Choroid plexus epithelial cell (primary cell): ENCODE measurements at regions not wholly inside any gene's neighbourhood (a gene's known extent, or its start where the extent isn't known, plus 50 kb on each side); places are given as distances from the start of the nearest gene placed in this dataset.

Source experiments
- DNase-seq: peaks from one replicate; pipeline ENCODE4 v3.0.0-alpha.2; 2010; ENCODE audit warnings: low read depth
- H3K4me3 ChIP-seq: 2 replicates; pipeline ENCODE4 v1.5.1; 2011; ENCODE audit warnings: low read depth, mild to moderate bottlenecking, control low read depth, low read length, moderate library complexity
- CTCF ChIP-seq: conservative IDR thresholded peaks from 2 replicates; pipeline ENCODE4 v1.5.1; 2011; ENCODE audit warnings: low read depth, mild to moderate bottlenecking, control low read depth, inconsistent platforms, low read length, moderate library complexity

GRCh38 chr1:98073823-98074222 is 153.0 kb upstream of the DPYD start:
- TF ChIP-seq CTCF = no peak
- no peak overlapping the region for H3K4me3 ChIP-seq
- no peak for DNase-seq

- TF ChIP-seq CTCF = no peak
- no peak for DNase-seq
These were observed 152.3 kb upstream of the DPYD start for GRCh38 chr1:98073106-98073505.

GRCh38 chr1:98072047-98072446 is 151.2 kb upstream of the DPYD start:
- DNase-seq = no peak
- H3K4me3 ChIP-seq = no peak overlapping the region
- no peak for TF ChIP-seq CTCF

More at GRCh38 chr1:98073106-98073505, 152.3 kb upstream of the DPYD start:
- no peak overlapping the region for H3K4me3 ChIP-seq

- TF ChIP-seq CTCF = no peak
- no peak overlapping the region for H3K4me3 ChIP-seq
- DNase-seq = no peak
These were observed 147.2 kb upstream of the DPYD start for GRCh38 chr1:98068016-98068415.

GRCh38 chr1:98066911-98067310 is 146.1 kb upstream of the DPYD start:
- no peak for DNase-seq
- no peak overlapping the region for H3K4me3 ChIP-seq
- no peak for TF ChIP-seq CTCF

GRCh38 chr1:98059620-98060019 is 138.8 kb upstream of the DPYD start:
- TF ChIP-seq CTCF = no peak
- DNase-seq = no peak
- H3K4me3 ChIP-seq = no peak overlapping the region

- no peak for TF ChIP-seq CTCF
- no peak for DNase-seq
- H3K4me3 ChIP-seq = no peak overlapping the region
These were observed 137.8 kb upstream of the DPYD start for GRCh38 chr1:98058676-98059075.
